H9 (cell line): ENCODE measurements at regions not wholly inside any gene's neighbourhood (a gene's known extent, or its start where the extent isn't known, plus 50 kb on each side); places are given as distances from the start of the nearest gene placed in this dataset.

Experiments
- DNase-seq: peaks from one replicate; pipeline ENCODE4 v3.0.0-alpha.2; 2017
- H2AFZ ChIP-seq: one replicate; pipeline ENCODE4 v1.6.1; 2013; ENCODE audit warnings: mild to moderate bottlenecking, low read length, control low read depth, moderate library complexity
- H2AK5ac ChIP-seq: 2 replicates; pipeline ENCODE4 v1.6.1; 2013; ENCODE audit warnings: low read length, control low read depth, mixed read lengths; ENCODE audit not compliant: insufficient read length
- H2BK120ac ChIP-seq: one replicate; pipeline ENCODE4 v1.6.1; 2013; ENCODE audit warnings: low read depth, mild to moderate bottlenecking, low read length, control low read depth, inconsistent platforms; ENCODE audit not compliant: poor library complexity, severe bottlenecking
- H2BK12ac ChIP-seq: 2 replicates; pipeline ENCODE4 v1.6.1; 2013; ENCODE audit warnings: low read length, control low read depth, mixed read lengths, low read depth; ENCODE audit not compliant: insufficient read length
- H2BK15ac ChIP-seq: 2 replicates; pipeline ENCODE4 v1.6.1; 2013; ENCODE audit warnings: low read depth, low read length, control low read depth
- H2BK20ac ChIP-seq: one replicate; pipeline ENCODE4 v1.6.1; 2013; ENCODE audit warnings: low read depth, mild to moderate bottlenecking, low read length, control low read depth, inconsistent platforms; ENCODE audit not compliant: poor library complexity, severe bottlenecking
- H2BK5ac ChIP-seq: 2 replicates; pipeline ENCODE4 v1.6.1; 2013; ENCODE audit warnings: low read length, control low read depth, mixed read lengths; ENCODE audit not compliant: insufficient read length
- H3K14ac ChIP-seq: 2 replicates; pipeline ENCODE4 v1.6.1; 2013; ENCODE audit warnings: low read length, control low read depth; ENCODE audit not compliant: insufficient read depth
- H3K18ac ChIP-seq: 2 replicates; pipeline ENCODE4 v1.6.1; 2013; ENCODE audit warnings: low read depth, mild to moderate bottlenecking, mixed read lengths, low read length, control low read depth; ENCODE audit not compliant: insufficient read length
- H3K23ac ChIP-seq: 2 replicates; pipeline ENCODE4 v1.6.1; 2013; ENCODE audit warnings: low read length, control low read depth, mixed read lengths, low read depth; ENCODE audit not compliant: insufficient read length
- H3K23me2 ChIP-seq: 2 replicates; pipeline ENCODE4 v1.6.1; 2013; ENCODE audit warnings: low read depth, mild to moderate bottlenecking, mixed read lengths, low read length, control low read depth; ENCODE audit not compliant: insufficient read length, poor library complexity, severe bottlenecking
- H3K27ac ChIP-seq: 2 replicates; pipeline ENCODE4 v1.5.1; 2013; ENCODE audit warnings: low read length, control low read depth, mixed read lengths, low read depth; ENCODE audit not compliant: insufficient read length
- H3K27me3 ChIP-seq: 2 replicates; pipeline ENCODE4 v1.6.1; 2013; ENCODE audit warnings: low read length, control low read depth, inconsistent platforms; ENCODE audit not compliant: insufficient read depth
- H3K4ac ChIP-seq: 2 replicates; pipeline ENCODE4 v1.6.1; 2013; ENCODE audit warnings: low read depth, mild to moderate bottlenecking, control low read depth, inconsistent platforms, low read length, moderate library complexity
- H3K4me1 ChIP-seq: 2 replicates; pipeline ENCODE4 v1.6.1; 2013; ENCODE audit warnings: low read length, control low read depth, inconsistent platforms; ENCODE audit not compliant: insufficient read depth
- H3K4me2 ChIP-seq: 2 replicates; pipeline ENCODE4 v1.6.1; 2013; ENCODE audit warnings: low read length, control low read depth, mixed read lengths; ENCODE audit not compliant: insufficient read length, insufficient read depth
- H3K56ac ChIP-seq: 2 replicates; pipeline ENCODE4 v1.6.1; 2013; ENCODE audit warnings: low read depth, mild to moderate bottlenecking, mixed read lengths, low read length, control low read depth; ENCODE audit not compliant: insufficient read length
- H3K79me1 ChIP-seq: 2 replicates; pipeline ENCODE4 v1.6.1; 2013; ENCODE audit warnings: low read depth, mild to moderate bottlenecking, moderate library complexity, low read length, control low read depth, inconsistent platforms; ENCODE audit not compliant: insufficient read depth, poor library complexity, severe bottlenecking
- H3K79me2 ChIP-seq: 2 replicates; pipeline ENCODE4 v1.6.1; 2013; ENCODE audit warnings: low read length, control low read depth, inconsistent platforms; ENCODE audit not compliant: insufficient read depth
- H3K9ac ChIP-seq: 2 replicates; pipeline ENCODE4 v1.6.1; 2013; ENCODE audit warnings: low read length, control low read depth, mixed read lengths; ENCODE audit not compliant: insufficient read length; ENCODE audit errors: extremely low read depth
- H3K9me3 ChIP-seq: one replicate; pipeline ENCODE4 v1.6.1; 2013; ENCODE audit warnings: low read depth, low read length, inconsistent platforms; ENCODE audit not compliant: control insufficient read depth
- H3T11ph ChIP-seq: one replicate; pipeline ENCODE4 v1.6.1; 2013; ENCODE audit warnings: mild to moderate bottlenecking, low read length, control low read depth, inconsistent platforms
- H4K20me1 ChIP-seq: one replicate; pipeline ENCODE4 v1.6.1; 2013; ENCODE audit not compliant: control insufficient read depth, insufficient read length, insufficient read depth
- H4K5ac ChIP-seq: 2 replicates; pipeline ENCODE4 v1.6.1; 2013; ENCODE audit warnings: low read depth, mild to moderate bottlenecking, mixed read lengths, low read length, control low read depth; ENCODE audit not compliant: insufficient read length
- H4K8ac ChIP-seq: replicated peaks from 2 replicates; pipeline ENCODE4 v1.6.1; 2013; ENCODE audit warnings: low read length, control low read depth, mixed read lengths, low read depth; ENCODE audit not compliant: insufficient read length
- H4K91ac ChIP-seq: 2 replicates; pipeline ENCODE4 v1.6.1; 2013; ENCODE audit warnings: low read depth, mild to moderate bottlenecking, moderate library complexity, mixed read lengths, low read length, control low read depth; ENCODE audit not compliant: insufficient read length
- H3K27ac Mint-ChIP-seq, 3 experiments: 2 replicates in 2 of 3; 3 replicates in 1 of 3; pipeline ENCODE4 v1.8.0; 2020 to 2021; ENCODE audit warnings: mixed read lengths in 3 of 3, mild to moderate bottlenecking in 1 of 3, moderate library complexity in 1 of 3
- H3K27me3 Mint-ChIP-seq: 2 replicates; pipeline ENCODE4 v1.8.0; 2021; ENCODE audit warnings: low read depth, mild to moderate bottlenecking, moderate library complexity, mixed read lengths
- H3K36me3 Mint-ChIP-seq, 3 experiments: 2 replicates in 2 of 3; 3 replicates in 1 of 3; pipeline ENCODE4 v1.8.0; 2020 to 2021; ENCODE audit warnings: low read depth in 3 of 3, mixed read lengths in 3 of 3; ENCODE audit not compliant: insufficient read depth in 1 of 3
- H3K4me1 Mint-ChIP-seq, 2 experiments: 2 replicates each; pipeline ENCODE4 v1.8.0; 2020; ENCODE audit warnings: mixed read lengths in 2 of 2
- H3K4me3 Mint-ChIP-seq, 2 experiments: 2 replicates in 1 of 2; 3 replicates in 1 of 2; pipeline ENCODE4 v1.8.0; 2020 to 2021; ENCODE audit warnings: mild to moderate bottlenecking in 2 of 2, mixed read lengths in 2 of 2, moderate library complexity in 1 of 2
- H3K9me3 Mint-ChIP-seq, 2 experiments: 2 replicates in 1 of 2; 3 replicates in 1 of 2; pipeline ENCODE4 v1.8.0; 2020; ENCODE audit warnings: mild to moderate bottlenecking in 2 of 2, mixed read lengths in 2 of 2, moderate library complexity in 1 of 2
- WGBS: extraction: QIAGEN DNeasy Blood & Tissue Kit; methylation state at CpG from one replicate; pipeline ENCODE4 v1.1.7; 2013; ENCODE audit warnings: missing lambda C conversion rate, low lambda C conversion rate, mixed read lengths; ENCODE audit not compliant: insufficient read length; ENCODE audit errors: extremely low coverage; 5-methylcytosine and 5-hydroxymethylcytosine counted together
- TF ChIP-seq, protein P1 (sequence below): fragments of 200-600 bp; sonication (generic); conservative IDR thresholded peaks from 3 replicates; pipeline ENCODE4 v1.8.0; 2021; ENCODE audit warnings: antibody characterized with exemption, mild to moderate bottlenecking

DNA sequence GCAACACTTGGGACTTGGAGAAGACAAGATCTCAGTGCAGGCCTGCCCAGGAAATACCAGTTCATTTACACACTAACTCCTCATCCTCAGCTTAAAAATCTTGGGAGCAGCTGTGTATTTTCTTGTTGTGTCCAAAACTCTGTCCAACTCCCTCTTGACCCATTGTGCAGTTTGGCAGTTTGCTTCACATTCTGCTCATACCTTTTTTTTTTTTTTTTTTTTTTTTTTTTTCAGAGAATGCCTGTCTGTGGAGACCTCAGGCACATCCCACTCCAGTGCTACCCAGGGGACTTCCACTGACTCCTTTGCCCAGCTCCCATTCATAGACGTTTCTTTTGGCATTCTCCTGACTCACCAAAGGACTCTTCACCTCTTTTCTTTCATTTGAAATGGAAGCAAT, 265.8 kb upstream of the TCF21 start:
- H3K23me2 ChIP-seq: no peaks in the 10 kb centered on the region
- no peaks in the 10 kb centered on the region for H3K27me3 Mint-ChIP-seq
- no peak overlapping the region for H2BK120ac ChIP-seq
- no peak overlapping the region for H2AK5ac ChIP-seq
- no peak overlapping the region for H2BK15ac ChIP-seq
- H3K9me3 ChIP-seq: no peaks in the 10 kb centered on the region
- H2BK20ac ChIP-seq: no peak overlapping the region
- no peak overlapping the region for H4K5ac ChIP-seq
- H3K9ac ChIP-seq: no peak overlapping the region
- peaks cover 0 to 7% (median 0%) of the 10 kb centered on the region in 3 experiments; a peak in 2 of 7 replicates for H3K36me3 Mint-ChIP-seq
- no peaks in the 10 kb centered on the region for H4K20me1 ChIP-seq
- H3K4me1 ChIP-seq: no peaks in the 10 kb centered on the region
- H2BK5ac ChIP-seq: no peak overlapping the region
- no peak overlapping the region for H3K14ac ChIP-seq
- no peak overlapping the region for H3K56ac ChIP-seq
- no peak overlapping the region for H2BK12ac ChIP-seq
- H3K79me1 ChIP-seq: no peaks in the 10 kb centered on the region
- no peaks in the 10 kb centered on the region for H3K27me3 ChIP-seq
- no peak overlapping the region for H3K4ac ChIP-seq
- H3K79me2 ChIP-seq: no peaks in the 10 kb centered on the region
- no peak overlapping the region for H4K91ac ChIP-seq
- no peak overlapping the region for H3K27ac ChIP-seq
- no peak overlapping the region for H4K8ac ChIP-seq
- no peak for DNase-seq
- H3K9me3 Mint-ChIP-seq: peaks cover 12 to 15% of the 10 kb centered on the region in 2 experiments; a peak in 4 of 5 replicates
- WGBS: no CpG with 5 or more reads among the region's 1 CpG
- H3K27ac Mint-ChIP-seq: no peak overlapping the region
- no peaks in the 10 kb centered on the region for H3K4me1 Mint-ChIP-seq
- H3K18ac ChIP-seq: no peak overlapping the region
- no peak overlapping the region for H2AFZ ChIP-seq
- TF ChIP-seq, protein P1, sequence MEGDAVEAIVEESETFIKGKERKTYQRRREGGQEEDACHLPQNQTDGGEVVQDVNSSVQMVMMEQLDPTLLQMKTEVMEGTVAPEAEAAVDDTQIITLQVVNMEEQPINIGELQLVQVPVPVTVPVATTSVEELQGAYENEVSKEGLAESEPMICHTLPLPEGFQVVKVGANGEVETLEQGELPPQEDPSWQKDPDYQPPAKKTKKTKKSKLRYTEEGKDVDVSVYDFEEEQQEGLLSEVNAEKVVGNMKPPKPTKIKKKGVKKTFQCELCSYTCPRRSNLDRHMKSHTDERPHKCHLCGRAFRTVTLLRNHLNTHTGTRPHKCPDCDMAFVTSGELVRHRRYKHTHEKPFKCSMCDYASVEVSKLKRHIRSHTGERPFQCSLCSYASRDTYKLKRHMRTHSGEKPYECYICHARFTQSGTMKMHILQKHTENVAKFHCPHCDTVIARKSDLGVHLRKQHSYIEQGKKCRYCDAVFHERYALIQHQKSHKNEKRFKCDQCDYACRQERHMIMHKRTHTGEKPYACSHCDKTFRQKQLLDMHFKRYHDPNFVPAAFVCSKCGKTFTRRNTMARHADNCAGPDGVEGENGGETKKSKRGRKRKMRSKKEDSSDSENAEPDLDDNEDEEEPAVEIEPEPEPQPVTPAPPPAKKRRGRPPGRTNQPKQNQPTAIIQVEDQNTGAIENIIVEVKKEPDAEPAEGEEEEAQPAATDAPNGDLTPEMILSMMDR: no peak
- no peak overlapping the region for H3K4me3 Mint-ChIP-seq
- no peak overlapping the region for H3K23ac ChIP-seq
- no peak overlapping the region for H3K4me2 ChIP-seq
- no peak overlapping the region for H3T11ph ChIP-seq
